Spinal cord (tissue), 9 donors: ENCODE measurements at regions not wholly inside any gene's neighbourhood (a gene's known extent, or its start where the extent isn't known, plus 50 kb on each side); places are given as distances from the start of the nearest gene placed in this dataset.
A peak's percentile ranks its signal among the peaks of the same experiment; 100 is the strongest.

ENCODE experiments used
- DNase-seq, 6 donors: peaks; one replicate each; pipeline versions ENCODE4 v3.0.0 to v3.0.0-alpha.2; 2013 to 2015; ENCODE audit warnings: low spot score in 6 of 6, low read depth in 4 of 6
- H3K27ac ChIP-seq: one replicate; pipeline ENCODE4 v1.5.1; 2013; ENCODE audit warnings: low read depth, low read length, control low read depth
- H3K27me3 ChIP-seq: one replicate; pipeline ENCODE4 v1.6.1; 2013; ENCODE audit warnings: low read length; ENCODE audit not compliant: control insufficient read depth, insufficient read depth
- H3K36me3 ChIP-seq: one replicate; pipeline ENCODE4 v1.6.1; 2013; ENCODE audit warnings: low read length; ENCODE audit not compliant: control insufficient read depth, insufficient read depth
- H3K4me1 ChIP-seq: one replicate; pipeline ENCODE4 v1.6.1; 2013; ENCODE audit warnings: low read length; ENCODE audit not compliant: control insufficient read depth, insufficient read depth
- H3K4me3 ChIP-seq: one replicate; pipeline ENCODE4 v1.5.1; 2013; ENCODE audit warnings: low read depth, low read length, control low read depth
- H3K9me3 ChIP-seq: one replicate; pipeline ENCODE4 v1.6.1; 2013; ENCODE audit warnings: low read length; ENCODE audit not compliant: control insufficient read depth, insufficient read depth
- WGBS: methylation state at CpG from one replicate; pipeline ENCODE4 v1.1.5; 2013; ENCODE audit warnings: missing lambda C conversion rate; ENCODE audit not compliant: insufficient coverage; 5-methylcytosine and 5-hydroxymethylcytosine counted together
- donor health status: healthy.

DNA sequence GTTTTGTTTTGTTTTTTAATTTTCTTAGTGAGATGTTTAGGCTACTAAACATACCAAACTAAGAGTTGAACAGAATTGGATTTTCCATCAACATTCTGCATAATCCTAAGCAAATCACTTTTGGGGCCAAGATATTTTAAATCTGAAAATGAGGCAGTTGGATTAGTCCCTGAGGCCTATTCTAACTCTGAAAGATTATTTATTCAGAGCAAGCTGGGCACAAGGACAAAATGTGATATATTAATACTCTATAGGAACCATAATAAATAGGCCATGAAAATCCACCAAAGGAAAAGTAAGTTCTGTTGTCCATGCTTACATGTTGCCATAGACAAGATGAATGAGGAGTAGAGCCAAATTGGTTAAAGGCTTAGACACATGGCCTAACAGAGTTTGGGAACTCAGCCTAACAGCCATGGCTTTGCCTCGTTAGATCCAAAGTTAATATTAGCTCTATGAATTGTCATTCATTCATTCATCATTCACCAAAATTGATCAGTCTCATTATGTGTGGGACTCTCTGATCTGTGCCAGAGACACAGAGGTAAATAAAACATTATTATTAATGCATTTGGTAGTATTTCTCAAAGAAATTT, 183.5 kb downstream of the SCG2 start:
- Histone ChIP-seq H3K4me3 (no peak overlapping the region), H3K36me3 (no peaks in the 10 kb centered on the region), H3K27ac (peak overlapping the region; percentile 2), H3K27me3 (no peaks in the 10 kb centered on the region), H3K4me1 (no peaks in the 10 kb centered on the region), H3K9me3 (no peaks in the 10 kb centered on the region)
- no CpG with 5 or more reads among the region's 1 CpG for WGBS
- peak in 1 of 6 donors; percentile 37 for DNase-seq

DNA sequence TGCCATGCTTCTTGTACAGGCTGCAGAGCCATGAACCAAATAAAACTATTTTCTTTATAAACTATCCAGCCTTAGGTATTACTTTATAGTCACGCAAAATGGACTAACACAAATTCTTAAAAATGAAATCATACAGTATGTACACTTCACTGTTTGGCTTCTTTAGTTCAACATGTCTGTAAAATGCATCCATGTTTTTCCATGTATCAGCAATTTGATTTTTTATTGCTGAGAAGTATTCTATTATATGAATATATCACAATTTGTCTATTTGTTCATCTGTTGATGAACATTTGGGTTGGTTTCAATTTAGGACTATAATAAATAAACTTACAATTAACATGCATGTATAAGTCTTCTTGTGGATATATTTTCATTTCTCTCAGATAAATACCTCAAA, 182.1 kb downstream of the SCG2 start:
- no peak for DNase-seq
- H3K27ac ChIP-seq, result no peak overlapping the region
- H3K27me3 ChIP-seq, result no peaks in the 10 kb centered on the region
- H3K4me3 ChIP-seq, result no peak overlapping the region
- no peaks in the 10 kb centered on the region for H3K36me3 ChIP-seq
- no peaks in the 10 kb centered on the region for H3K9me3 ChIP-seq
- H3K4me1 ChIP-seq, result no peaks in the 10 kb centered on the region
- no CpG with 5 or more reads among the region's 1 CpG for WGBS

GRCh38 chr2:223431479-223431878, 170.7 kb downstream of the SCG2 start:
- no peak overlapping the region for H3K27ac ChIP-seq
- H3K4me1 ChIP-seq, result no peaks in the 10 kb centered on the region
- no peaks in the 10 kb centered on the region for H3K9me3 ChIP-seq
- no peaks in the 10 kb centered on the region for H3K36me3 ChIP-seq
- WGBS, result no CpG with 5 or more reads among the region's 1 CpG
- no peaks in the 10 kb centered on the region for H3K27me3 ChIP-seq
- no peak for DNase-seq
- H3K4me3 ChIP-seq, result no peak overlapping the region

GRCh38 chr2:223433461-223433860, 168.7 kb downstream of the SCG2 start:
- DNase-seq, result no peak
- Histone ChIP-seq H3K36me3 (no peaks in the 10 kb centered on the region), H3K27ac (no peak overlapping the region), H3K27me3 (no peaks in the 10 kb centered on the region), H3K4me3 (no peak overlapping the region), H3K4me1 (no peaks in the 10 kb centered on the region), H3K9me3 (no peaks in the 10 kb centered on the region)
- no CpG with 5 or more reads among the region's 5 CpGs for WGBS

DNA sequence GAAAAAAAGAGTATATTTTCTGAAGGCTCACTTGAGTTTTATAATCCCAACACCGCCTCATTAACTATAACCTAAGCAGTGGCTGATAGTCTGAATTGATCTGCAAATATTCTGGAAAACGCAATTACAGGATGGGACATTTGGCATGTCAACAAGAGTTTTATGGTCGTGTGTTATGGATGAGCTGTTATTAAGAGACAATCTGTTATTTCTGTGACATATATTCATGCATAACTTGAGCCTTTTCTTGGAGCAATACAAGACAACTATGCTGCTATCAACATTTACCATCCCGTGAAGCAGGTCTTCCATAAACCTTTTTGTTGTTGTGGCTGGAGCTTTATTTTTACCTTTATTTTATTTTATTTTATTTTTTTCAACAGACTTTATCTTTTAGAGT, 164.4 kb downstream of the SCG2 start:
- Histone ChIP-seq H3K27me3 (no peaks in the 10 kb centered on the region), H3K9me3 (no peaks in the 10 kb centered on the region), H3K27ac (no peak overlapping the region), H3K4me3 (no peak overlapping the region), H3K36me3 (no peaks in the 10 kb centered on the region), H3K4me1 (peaks cover 5% of the 10 kb centered on the region)
- no peak for DNase-seq
- no CpG with 5 or more reads among the region's 4 CpGs for WGBS

- H3K4me3 ChIP-seq, result no peak overlapping the region
- H3K27ac ChIP-seq, result no peak overlapping the region
- no peaks in the 10 kb centered on the region for H3K9me3 ChIP-seq
- H3K36me3 ChIP-seq, result no peaks in the 10 kb centered on the region
- WGBS, result no CpG with 5 or more reads among the region's 1 CpG
- H3K4me1 ChIP-seq, result peaks cover 5% of the 10 kb centered on the region
- DNase-seq, result no peak
- H3K27me3 ChIP-seq, result no peaks in the 10 kb centered on the region
Observed at GRCh38 chr2:223439184-223439583, 163.0 kb downstream of the SCG2 start.

DNA sequence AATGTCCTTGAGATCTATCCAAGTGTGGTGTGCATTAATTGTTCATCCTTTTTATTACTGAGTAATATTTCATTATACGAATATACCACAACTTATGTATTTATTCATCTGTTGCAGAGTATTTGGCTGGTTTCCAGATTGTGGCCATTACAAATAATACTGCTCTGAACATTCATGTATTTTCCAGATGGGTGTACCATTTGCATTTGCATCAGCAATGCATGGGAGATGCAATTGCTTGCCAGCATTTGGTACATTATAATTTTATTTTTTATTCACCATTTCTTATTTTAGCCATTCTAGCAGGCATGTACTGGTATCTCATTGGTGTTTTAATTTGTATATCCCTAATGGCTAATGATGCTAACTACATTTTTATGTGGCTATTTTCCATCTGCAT, 162.4 kb downstream of the SCG2 start:
- no peaks in the 10 kb centered on the region for H3K9me3 ChIP-seq
- H3K27me3 ChIP-seq, result no peaks in the 10 kb centered on the region
- H3K36me3 ChIP-seq, result no peaks in the 10 kb centered on the region
- no peak overlapping the region for H3K27ac ChIP-seq
- WGBS, result no CpG with 5 or more reads among the region's 1 CpG
- H3K4me3 ChIP-seq, result no peak overlapping the region
- peaks cover 5% of the 10 kb centered on the region for H3K4me1 ChIP-seq
- peak in 1 of 6 donors; percentile 12 for DNase-seq

- H3K36me3 ChIP-seq, result no peaks in the 10 kb centered on the region
- no peaks in the 10 kb centered on the region for H3K27me3 ChIP-seq
- no CpG with 5 or more reads among the region's 2 CpGs for WGBS
- H3K27ac ChIP-seq, result no peak overlapping the region
- peak in 2 of 6 donors; percentile 35 to 40 for DNase-seq
- H3K4me3 ChIP-seq, result no peak overlapping the region
- H3K9me3 ChIP-seq, result no peaks in the 10 kb centered on the region
- H3K4me1 ChIP-seq, result peaks cover 5% of the 10 kb centered on the region
Observed at GRCh38 chr2:223442847-223443246, 159.3 kb downstream of the SCG2 start.

DNA sequence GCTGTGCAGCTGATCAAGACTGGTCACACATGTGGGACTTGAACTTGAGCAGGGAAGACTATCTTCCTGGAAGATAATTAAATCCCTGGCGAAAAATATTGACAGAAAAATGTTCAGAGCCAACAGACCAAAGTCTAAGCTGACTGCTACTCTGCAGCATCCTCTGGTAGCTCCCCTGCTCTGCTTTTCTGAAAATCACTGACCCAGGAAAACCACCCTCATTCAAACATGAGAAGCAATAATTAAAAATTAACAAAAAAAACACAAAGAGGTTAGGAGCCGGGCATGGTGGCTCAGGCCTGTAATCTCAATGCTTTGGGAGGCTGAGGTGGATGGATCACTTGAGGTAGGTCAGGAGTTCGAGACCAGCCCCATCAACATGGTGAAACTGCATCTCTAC, 151.9 kb downstream of the SCG2 start:
- no peaks in the 10 kb centered on the region for H3K9me3 ChIP-seq
- H3K4me3 ChIP-seq, result no peak overlapping the region
- no peak for DNase-seq
- no peaks in the 10 kb centered on the region for H3K27me3 ChIP-seq
- no peaks in the 10 kb centered on the region for H3K36me3 ChIP-seq
- WGBS, result no CpG with 5 or more reads among the region's 3 CpGs
- H3K27ac ChIP-seq, result no peak overlapping the region
- no peaks in the 10 kb centered on the region for H3K4me1 ChIP-seq

DNA sequence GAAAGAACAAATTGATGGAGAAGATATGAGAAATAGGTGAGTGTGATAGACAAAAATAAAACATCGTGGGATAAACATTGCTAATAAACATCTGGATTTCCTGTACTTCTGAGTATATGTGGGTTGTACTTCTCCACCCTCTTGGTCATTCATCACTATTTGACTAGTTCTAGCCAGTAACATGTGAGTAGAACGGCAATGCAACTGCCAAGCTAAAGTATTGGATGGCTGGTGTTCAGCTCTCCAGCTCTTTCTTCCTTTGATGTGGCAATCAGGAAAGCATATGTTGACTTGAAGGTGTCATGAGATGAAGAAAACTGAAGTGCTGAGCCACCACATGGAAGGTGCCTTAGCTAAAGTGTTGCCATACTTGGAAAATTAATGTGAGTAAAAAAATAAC, 144.9 kb downstream of the SCG2 start:
- no peak for DNase-seq
- no peak overlapping the region for H3K27ac ChIP-seq
- 67% methylated on average over 1 of the region's 2 CpGs for WGBS

More for the DNA sequence above, 144.9 kb downstream of the SCG2 start:
- no peaks in the 10 kb centered on the region for H3K27me3 ChIP-seq
- H3K4me3 ChIP-seq, result no peak overlapping the region
- no peaks in the 10 kb centered on the region for H3K36me3 ChIP-seq
- no peaks in the 10 kb centered on the region for H3K4me1 ChIP-seq
- H3K9me3 ChIP-seq, result no peaks in the 10 kb centered on the region
